Activated T-helper 17 cell treated with anti-CD3 and anti-CD28 coated beads, Interleukin-2, amount 50 U/mL, for 72 hours (primary cell): ENCODE measurements at regions not wholly inside any gene's neighbourhood (a gene's known extent, or its start where the extent isn't known, plus 50 kb on each side); places are given as distances from the start of the nearest gene placed in this dataset.
A peak's percentile ranks its signal among the peaks of the same experiment; 100 is the strongest.

Source experiments
- ATAC-seq: fragments of 150-1000 bp; cut with Tn5 transposase; replicated peaks from 2 replicates; pipeline ENCODE4 v1.10.0; 2021; ENCODE audit warnings: mild to moderate bottlenecking, moderate library complexity
- H3K27ac Mint-ChIP-seq: one replicate; pipeline ENCODE4 v1.8.0; 2022; ENCODE audit warnings: mixed read lengths
- H3K27me3 Mint-ChIP-seq: one replicate; pipeline ENCODE4 v1.8.0; 2022; ENCODE audit warnings: mixed read lengths
- H3K36me3 Mint-ChIP-seq: one replicate; pipeline ENCODE4 v1.8.0; 2022; ENCODE audit warnings: low read depth, mild to moderate bottlenecking, mixed read lengths
- H3K4me1 Mint-ChIP-seq: one replicate; pipeline ENCODE4 v1.8.0; 2022; ENCODE audit warnings: mixed read lengths
- H3K4me3 Mint-ChIP-seq: one replicate; pipeline ENCODE4 v1.8.0; 2022; ENCODE audit warnings: mild to moderate bottlenecking, mixed read lengths
- H3K9me3 Mint-ChIP-seq: one replicate; pipeline ENCODE4 v1.8.0; 2022; ENCODE audit warnings: mixed read lengths

DNA sequence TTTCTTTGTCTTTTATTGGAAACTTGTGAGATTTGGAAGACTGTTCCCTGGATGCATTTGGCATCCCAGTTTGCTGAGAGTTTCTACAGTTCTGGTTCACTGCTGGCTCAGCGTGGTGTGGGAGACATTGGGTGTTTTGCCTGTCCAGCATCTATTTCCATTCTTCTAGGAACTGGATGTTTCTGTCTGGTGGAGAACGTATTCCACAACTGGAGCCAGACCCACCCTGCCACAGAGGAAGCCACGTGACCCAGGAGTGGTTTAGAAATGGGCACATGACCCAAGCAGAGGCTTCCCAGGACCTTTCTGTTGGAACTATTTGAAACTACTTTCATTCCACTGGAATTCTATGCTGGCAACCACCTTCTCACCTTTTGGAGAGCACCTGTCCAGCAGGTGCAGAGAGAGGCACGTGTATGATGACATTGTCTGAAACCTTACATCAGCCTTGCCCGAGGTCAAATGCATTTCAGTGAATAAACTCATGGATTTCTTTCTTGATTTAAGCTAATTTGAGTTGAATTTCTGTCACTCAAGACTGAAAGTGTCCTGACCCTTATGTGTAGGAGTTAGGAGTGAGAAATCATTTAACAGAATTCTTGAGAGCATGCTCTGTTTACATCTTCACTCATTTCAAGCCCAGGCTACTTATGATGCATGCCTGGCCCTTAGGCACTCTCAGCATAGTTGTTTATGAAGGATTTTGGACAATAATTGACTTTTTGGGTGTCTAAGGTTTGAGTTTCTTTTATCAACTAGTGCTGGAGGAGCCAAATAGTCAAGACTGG is 121.8 kb downstream of the AKAP11 start:
- H3K4me3 Mint-ChIP-seq, result peak overlapping the region; percentile 90
- peak overlapping the region; percentile 99 for H3K27ac Mint-ChIP-seq
- H3K36me3 Mint-ChIP-seq, result peaks cover 55% of the 10 kb centered on the region
- no peaks in the 10 kb centered on the region for H3K27me3 Mint-ChIP-seq
- peaks cover 5% of the 10 kb centered on the region for H3K9me3 Mint-ChIP-seq
- peak; percentile 49 for ATAC-seq
- peaks cover 55% of the 10 kb centered on the region for H3K4me1 Mint-ChIP-seq

DNA sequence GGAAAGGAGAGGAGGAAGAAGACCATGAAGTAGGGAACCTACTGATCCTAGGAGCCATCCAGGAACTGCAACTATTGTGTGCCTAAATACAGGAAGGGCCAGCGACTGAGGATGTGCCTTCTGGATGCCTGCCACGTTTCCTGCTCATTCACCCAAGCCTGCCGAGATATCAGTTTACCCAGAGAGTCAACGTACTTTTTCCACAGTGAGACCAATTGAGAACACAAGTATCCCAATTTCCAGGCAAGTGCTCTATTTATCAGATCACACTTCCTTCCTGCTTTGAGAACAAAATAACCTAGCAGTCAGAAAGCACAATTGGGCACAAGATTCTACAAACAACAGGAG is 122.4 kb downstream of the AKAP11 start:
- peaks cover 54% of the 10 kb centered on the region for H3K4me1 Mint-ChIP-seq

DNA sequence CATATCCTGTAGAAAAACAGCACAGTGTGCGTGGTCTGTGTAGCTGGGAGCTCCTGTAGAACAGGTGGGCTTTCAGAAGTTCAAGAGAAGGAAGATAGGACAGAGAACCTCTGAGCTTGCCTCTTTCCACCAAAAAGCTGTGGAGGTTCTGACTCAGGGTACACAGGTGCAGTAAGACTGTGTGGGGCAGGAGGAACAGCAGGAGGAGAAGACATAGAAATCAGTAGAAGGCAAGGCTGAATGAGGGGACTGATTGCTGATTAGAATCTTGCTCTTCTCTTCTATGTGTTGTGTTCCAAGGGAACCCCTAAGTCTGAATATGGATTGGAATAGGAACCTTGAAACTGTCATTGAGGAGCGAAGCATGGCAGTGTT is 122.7 kb downstream of the AKAP11 start:
- H3K36me3 Mint-ChIP-seq, result peaks cover 61% of the 10 kb centered on the region
- no peaks in the 10 kb centered on the region for H3K27me3 Mint-ChIP-seq
- H3K9me3 Mint-ChIP-seq, result peaks cover 5% of the 10 kb centered on the region
- peak overlapping the region; percentile 90 for H3K4me3 Mint-ChIP-seq
- H3K27ac Mint-ChIP-seq, result peak overlapping the region; percentile 99
- ATAC-seq, result peak; percentile 21
- peaks cover 57% of the 10 kb centered on the region for H3K4me1 Mint-ChIP-seq

More for the DNA sequence above, 122.4 kb downstream of the AKAP11 start:
- ATAC-seq, result no peak
- peaks cover 5% of the 10 kb centered on the region for H3K9me3 Mint-ChIP-seq
- H3K4me3 Mint-ChIP-seq, result peak overlapping the region; percentile 90
- H3K36me3 Mint-ChIP-seq, result peaks cover 57% of the 10 kb centered on the region
- H3K27me3 Mint-ChIP-seq, result no peaks in the 10 kb centered on the region
- H3K27ac Mint-ChIP-seq, result peak overlapping the region; percentile 99

DNA sequence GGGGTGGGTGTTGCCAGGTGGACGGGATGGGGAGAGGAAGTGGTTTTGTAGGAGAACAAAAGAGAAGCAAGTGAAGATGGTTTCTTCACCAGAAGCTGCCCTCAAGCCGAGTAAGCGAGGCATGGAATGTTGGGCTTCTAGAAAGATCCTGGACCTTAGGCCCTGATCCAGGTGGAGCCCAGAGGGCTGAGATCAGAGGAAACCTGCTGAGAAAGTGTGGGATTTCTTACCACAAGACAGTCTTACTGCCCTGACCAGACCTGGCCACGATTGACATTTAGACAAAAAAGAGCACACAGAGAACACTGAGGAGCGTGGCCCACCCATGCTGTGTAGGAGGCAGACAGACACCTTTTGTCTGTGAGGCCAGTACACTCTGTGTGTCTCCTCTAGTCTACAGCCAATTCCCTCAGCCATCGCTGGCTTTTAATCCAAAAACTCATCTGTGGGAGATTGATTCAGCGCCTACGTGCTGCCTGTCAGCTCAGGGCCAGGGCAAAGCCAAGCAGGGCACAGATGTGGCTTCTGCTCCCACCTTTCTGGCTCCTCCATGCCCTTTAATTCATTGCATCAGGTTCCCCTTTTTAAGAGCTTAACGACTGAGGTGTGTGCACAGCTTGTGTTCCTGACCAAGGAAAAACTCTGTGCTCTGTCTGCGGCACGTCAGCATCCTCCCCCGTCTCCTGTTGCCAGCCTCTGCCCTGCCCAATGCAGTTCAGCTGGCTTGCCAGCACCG is 123.3 kb downstream of the AKAP11 start:
- H3K27ac Mint-ChIP-seq, result peak overlapping the region; percentile 99
- H3K4me3 Mint-ChIP-seq, result peak overlapping the region; percentile 90
- peaks cover 5% of the 10 kb centered on the region for H3K9me3 Mint-ChIP-seq
- no peaks in the 10 kb centered on the region for H3K27me3 Mint-ChIP-seq
- H3K36me3 Mint-ChIP-seq, result peaks cover 66% of the 10 kb centered on the region
- H3K4me1 Mint-ChIP-seq, result peaks cover 59% of the 10 kb centered on the region
- ATAC-seq, result peak; percentile 15

DNA sequence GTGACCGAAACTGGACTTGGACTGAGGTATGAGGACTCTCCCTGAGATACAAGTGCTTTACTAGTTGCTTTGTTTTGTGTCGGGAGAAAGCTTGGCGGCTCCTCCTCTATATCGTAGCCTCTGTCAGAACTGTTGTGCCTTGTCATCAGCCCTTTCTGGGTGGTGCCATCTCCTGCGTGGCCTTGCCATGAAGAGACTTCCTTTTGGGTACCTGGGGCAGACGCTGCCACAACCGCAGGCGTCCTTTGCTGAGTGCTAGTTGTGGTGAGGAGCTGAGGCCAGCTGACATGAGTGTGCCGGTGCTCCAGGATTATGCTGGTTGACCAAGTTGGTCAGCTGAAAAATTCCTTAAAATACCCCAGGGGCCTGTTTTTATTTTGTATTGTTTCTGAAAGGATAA is 124.5 kb downstream of the AKAP11 start:
- H3K4me1 Mint-ChIP-seq, result peaks cover 68% of the 10 kb centered on the region
- peak overlapping the region; percentile 99 for H3K27ac Mint-ChIP-seq
- peaks cover 5% of the 10 kb centered on the region for H3K9me3 Mint-ChIP-seq
- peaks cover 72% of the 10 kb centered on the region for H3K36me3 Mint-ChIP-seq
- H3K27me3 Mint-ChIP-seq, result no peaks in the 10 kb centered on the region
- peak; percentile 61 for ATAC-seq
- peak overlapping the region; percentile 90 for H3K4me3 Mint-ChIP-seq

DNA sequence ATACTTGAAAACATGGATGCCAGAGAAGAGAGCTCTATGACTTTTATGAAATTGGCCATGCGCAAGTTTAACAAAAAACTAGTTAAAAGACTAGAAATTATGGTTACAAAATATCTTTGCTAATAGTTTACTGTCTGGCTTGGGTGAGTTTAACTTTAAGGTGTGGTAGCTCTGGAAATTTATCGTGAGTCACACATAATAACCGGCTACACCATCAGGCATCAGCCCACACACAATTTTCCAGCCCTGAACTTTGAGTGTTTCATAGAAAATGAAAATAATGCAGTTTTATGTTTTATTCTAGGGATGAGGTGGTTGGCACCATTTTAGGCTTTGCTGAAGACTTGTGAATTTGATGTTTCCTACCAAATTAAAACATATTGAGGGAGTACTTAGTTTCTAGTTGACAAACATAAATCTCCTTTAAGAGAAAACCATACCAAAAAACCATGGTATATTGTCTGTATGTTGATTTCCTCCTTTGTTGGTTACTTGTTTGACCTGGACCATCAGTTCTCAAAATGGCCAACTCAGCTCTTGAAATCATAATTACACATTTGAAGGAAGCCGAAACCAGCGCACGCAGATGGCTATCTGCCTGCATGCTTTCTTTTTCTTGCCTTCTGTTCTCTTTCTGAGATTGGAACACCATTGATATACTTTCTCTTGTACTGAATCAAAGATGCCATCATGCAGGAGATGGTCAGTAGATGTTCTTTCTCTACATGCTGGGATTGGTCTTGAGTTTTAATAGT is 125.1 kb downstream of the AKAP11 start:
- ATAC-seq, result peak; percentile 18
- H3K27ac Mint-ChIP-seq, result peak overlapping the region; percentile 99
- no peaks in the 10 kb centered on the region for H3K27me3 Mint-ChIP-seq
- peak overlapping the region; percentile 90 for H3K4me3 Mint-ChIP-seq
- H3K36me3 Mint-ChIP-seq, result peaks cover 75% of the 10 kb centered on the region
- H3K4me1 Mint-ChIP-seq, result peaks cover 68% of the 10 kb centered on the region
- peaks cover 5% of the 10 kb centered on the region for H3K9me3 Mint-ChIP-seq

DNA sequence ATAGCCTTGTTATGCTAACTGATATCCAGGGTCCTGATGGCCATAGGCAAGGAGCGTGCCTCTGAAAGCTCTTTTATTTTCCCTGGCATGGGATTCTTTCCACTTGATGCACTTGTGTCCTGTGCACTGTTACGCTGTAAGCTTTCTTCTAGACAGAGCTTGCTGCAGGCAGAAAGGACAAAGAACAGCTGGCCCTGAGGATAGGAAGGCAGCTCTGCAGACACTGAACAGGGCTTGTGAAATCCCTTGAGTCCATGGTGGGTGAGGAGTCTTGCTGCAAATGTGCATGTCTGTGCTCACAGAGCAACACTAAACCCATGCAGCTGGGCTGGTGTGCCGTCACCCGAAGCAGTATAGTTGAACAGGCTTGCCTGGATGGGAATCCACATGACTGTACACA is 126.6 kb downstream of the AKAP11 start:
- Mint-ChIP-seq H3K4me3 (peak overlapping the region; percentile 90), H3K9me3 (peaks cover 5% of the 10 kb centered on the region), H3K36me3 (peaks cover 78% of the 10 kb centered on the region), H3K27me3 (no peaks in the 10 kb centered on the region), H3K27ac (no peak overlapping the region), H3K4me1 (peaks cover 60% of the 10 kb centered on the region)
- ATAC-seq, result no peak

DNA sequence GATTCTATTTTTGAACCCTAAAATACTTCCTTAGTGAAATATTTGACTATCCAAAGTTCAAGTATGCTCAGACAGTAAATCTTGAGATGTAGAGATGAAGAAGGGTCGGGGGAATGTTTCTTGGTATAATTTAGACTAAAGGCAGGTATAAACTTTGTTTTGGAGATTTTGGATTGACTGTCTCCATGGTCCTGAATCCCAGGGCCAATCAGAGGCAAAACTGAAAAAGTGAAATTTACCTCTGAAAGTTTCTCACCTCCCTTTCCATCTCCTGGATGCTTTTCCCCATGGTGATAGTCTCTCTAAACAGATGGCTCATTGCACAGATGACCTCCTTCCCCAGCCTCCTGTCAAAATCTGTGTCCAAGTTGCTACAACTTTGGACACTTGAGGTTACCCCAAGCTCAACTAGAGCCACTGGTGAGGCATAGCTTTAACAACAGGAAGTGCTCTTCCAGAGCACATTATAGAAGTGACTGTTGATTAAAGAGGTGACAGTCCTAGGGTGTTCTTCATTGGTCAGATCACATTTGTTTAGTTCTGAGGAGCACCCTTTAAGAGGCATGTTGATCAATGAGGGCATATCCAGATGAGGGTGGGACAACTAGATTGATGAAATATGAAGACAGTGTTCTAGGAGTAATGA is 128.4 kb downstream of the AKAP11 start:
- Mint-ChIP-seq H3K36me3 (peaks cover 62% of the 10 kb centered on the region), H3K9me3 (peaks cover 5% of the 10 kb centered on the region), H3K27ac (peak overlapping the region; percentile 48), H3K27me3 (no peaks in the 10 kb centered on the region), H3K4me3 (peak overlapping the region; percentile 37), H3K4me1 (peaks cover 50% of the 10 kb centered on the region)
- no peak for ATAC-seq

DNA sequence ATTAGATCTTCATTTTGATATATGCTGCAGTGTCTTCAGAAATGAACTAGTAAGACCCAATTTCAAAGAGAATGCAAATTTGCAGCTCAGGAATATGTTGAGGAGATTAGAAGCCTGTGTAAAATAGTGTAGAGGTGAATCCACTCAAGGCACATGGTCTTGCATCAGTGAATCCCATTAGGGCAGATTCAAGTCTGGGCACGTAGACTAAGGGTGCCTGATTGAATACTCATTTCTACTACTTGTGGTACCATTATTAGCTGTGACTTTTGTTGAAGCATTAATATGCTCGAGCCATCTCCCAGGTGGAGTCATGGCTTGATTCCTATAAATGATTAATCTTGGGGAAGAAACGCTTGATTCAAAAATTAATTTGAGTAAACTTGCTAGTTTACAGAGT is 129.4 kb downstream of the AKAP11 start:
- H3K4me1 Mint-ChIP-seq, result peaks cover 58% of the 10 kb centered on the region
- ATAC-seq, result no peak
- H3K27me3 Mint-ChIP-seq, result no peaks in the 10 kb centered on the region
- peaks cover 64% of the 10 kb centered on the region for H3K36me3 Mint-ChIP-seq
- peak overlapping the region; percentile 53 for H3K4me3 Mint-ChIP-seq
- H3K27ac Mint-ChIP-seq, result peak overlapping the region; percentile 85
- peaks cover 5% of the 10 kb centered on the region for H3K9me3 Mint-ChIP-seq

DNA sequence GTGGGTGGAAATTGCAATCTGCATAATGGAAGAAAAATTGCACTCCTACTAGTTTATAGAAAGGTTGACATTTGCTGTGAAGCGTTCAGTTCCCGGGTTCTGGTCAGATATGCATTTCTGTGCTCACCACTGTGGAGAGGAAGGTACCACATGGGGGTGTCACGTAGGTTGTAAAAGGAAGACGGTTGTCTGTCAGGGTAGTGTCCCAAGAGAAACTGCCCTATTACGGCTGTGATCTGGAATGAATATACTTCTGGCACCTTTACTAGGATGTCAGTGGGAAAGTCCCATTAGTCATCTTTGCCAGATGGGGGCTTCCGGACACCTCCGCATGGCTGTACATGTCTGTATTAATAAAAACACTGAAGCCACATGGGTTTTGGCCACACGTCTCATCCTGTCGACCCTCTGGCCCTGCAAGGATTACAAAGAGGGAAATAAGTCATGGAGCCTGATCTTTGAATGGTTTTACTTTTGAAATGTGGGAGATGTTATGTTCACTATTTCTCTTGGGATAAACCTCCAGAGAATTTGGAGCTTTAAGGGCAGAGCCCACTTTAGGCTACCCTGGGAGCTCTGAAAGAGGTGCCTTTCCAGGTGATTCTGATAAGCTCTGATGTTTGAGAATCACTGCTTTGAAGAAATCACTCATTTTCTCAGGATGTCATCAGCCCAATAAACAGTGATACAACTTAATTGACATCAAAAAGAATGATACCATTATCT is 133.9 kb downstream of the AKAP11 start:
- Mint-ChIP-seq H3K36me3 (peaks cover 41% of the 10 kb centered on the region), H3K9me3 (no peaks in the 10 kb centered on the region), H3K4me3 (peak overlapping the region; percentile 65), H3K27ac (peak overlapping the region; percentile 96), H3K27me3 (no peaks in the 10 kb centered on the region), H3K4me1 (peaks cover 41% of the 10 kb centered on the region)
- peak; percentile 84 for ATAC-seq

DNA sequence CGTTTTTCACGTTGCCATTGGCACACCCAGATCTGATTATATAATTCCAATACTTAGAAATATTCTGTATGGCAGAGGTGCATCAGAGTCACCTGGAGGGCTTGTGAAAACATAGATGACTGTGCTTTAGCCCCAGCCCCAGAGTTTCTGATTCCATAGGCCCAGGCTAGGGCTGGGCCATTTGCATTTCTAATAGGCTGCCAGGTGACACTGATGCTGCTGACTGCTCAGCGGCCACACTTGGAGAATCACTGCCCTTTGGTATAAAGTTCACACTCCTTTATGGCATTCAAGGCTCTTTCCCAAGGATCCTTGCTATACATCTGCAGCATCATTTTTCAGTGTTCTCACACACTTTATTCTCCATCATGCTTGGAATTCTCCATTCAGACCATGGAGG is 137.1 kb downstream of the AKAP11 start:
- H3K27ac Mint-ChIP-seq, result no peak overlapping the region
- H3K36me3 Mint-ChIP-seq, result peaks cover 61% of the 10 kb centered on the region
- H3K27me3 Mint-ChIP-seq, result no peaks in the 10 kb centered on the region
- no peaks in the 10 kb centered on the region for H3K9me3 Mint-ChIP-seq
- H3K4me3 Mint-ChIP-seq, result no peak overlapping the region
- H3K4me1 Mint-ChIP-seq, result peaks cover 35% of the 10 kb centered on the region
- no peak for ATAC-seq

DNA sequence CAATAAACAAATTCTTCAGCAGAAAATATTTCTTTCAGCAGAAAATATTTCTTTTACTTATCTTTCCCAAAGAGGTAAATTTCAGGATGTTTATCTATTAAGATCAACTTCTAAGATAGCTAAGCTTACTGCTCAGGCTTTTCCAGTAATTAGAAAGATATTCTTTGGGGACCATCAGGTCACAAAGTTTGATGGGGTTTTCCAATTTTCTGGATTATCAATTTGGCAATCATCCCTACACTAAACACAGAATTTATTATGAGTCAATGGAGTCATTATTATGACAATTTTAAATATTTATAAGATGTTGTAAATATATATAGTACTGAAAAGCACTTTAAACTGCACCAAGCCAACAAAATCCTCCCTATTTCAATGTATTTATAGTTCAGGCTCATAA is 137.6 kb downstream of the AKAP11 start:
- peaks cover 35% of the 10 kb centered on the region for H3K4me1 Mint-ChIP-seq
- no peaks in the 10 kb centered on the region for H3K27me3 Mint-ChIP-seq
- no peaks in the 10 kb centered on the region for H3K9me3 Mint-ChIP-seq
- no peak overlapping the region for H3K27ac Mint-ChIP-seq
- H3K36me3 Mint-ChIP-seq, result peaks cover 66% of the 10 kb centered on the region
- no peak for ATAC-seq
- no peak overlapping the region for H3K4me3 Mint-ChIP-seq

DNA sequence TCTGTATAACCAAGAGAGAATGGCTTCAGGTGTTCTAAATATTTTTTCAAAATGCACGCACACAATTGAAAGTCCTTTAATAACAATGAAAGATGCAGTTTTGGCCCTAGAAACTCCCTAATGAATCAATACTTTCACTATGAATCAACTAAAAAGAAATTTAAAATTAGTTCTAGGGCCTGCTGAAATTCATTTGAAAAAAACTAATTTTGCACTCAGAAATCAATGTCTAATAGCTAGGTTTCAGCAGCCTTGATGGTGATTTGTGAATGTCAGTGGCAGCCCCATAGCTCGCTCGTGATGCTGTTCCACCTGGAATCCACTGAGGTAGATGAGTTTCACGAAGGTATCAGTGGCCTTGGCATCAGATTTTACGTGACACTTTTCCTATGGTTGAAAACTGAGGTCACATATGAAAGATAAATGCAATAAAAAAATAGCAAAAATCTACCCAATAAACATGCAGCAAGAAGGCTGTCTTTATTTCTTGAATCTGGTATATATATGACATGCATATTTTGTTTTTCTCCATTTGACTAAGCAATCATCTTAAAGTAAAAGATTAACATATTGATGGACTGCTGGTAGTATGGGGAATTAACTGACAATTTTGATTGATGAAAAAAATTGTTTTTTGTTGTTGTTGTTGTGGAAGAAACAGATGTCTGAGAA is 141.0 kb downstream of the AKAP11 start:
- Mint-ChIP-seq H3K36me3 (peaks cover 47% of the 10 kb centered on the region), H3K9me3 (no peaks in the 10 kb centered on the region), H3K4me3 (peak overlapping the region; percentile 51), H3K27ac (peak overlapping the region; percentile 66), H3K4me1 (peaks cover 14% of the 10 kb centered on the region), H3K27me3 (no peaks in the 10 kb centered on the region)
- ATAC-seq, result peak; percentile 49
